OCI-LY1 (cell line): ENCODE measurements at regions not wholly inside any gene's neighbourhood (a gene's known extent, or its start where the extent isn't known, plus 50 kb on each side); places are given as distances from the start of the nearest gene placed in this dataset.
"Not testable (repeated sequence)": the region's sequence is repeated elsewhere in the genome, so short reads cannot be mapped to it uniquely, and the experiment has no call there.

Experiments
- H2AFZ ChIP-seq: fragments of 200-600 bp; sonication (generic), shearing (Covaris generic); 2 replicates; pipeline ENCODE4 v1.6.0; 2014; ENCODE audit warnings: antibody characterized with exemption, mild to moderate bottlenecking, low read length
- H3F3A ChIP-seq: fragments of 200-600 bp; sonication (generic), shearing (Covaris generic); 2 replicates; pipeline ENCODE4 v1.6.0; 2014; ENCODE audit warnings: mild to moderate bottlenecking, antibody characterized with exemption, low read length, moderate library complexity; ENCODE audit not compliant: insufficient read depth
- H3K27ac ChIP-seq: fragments of 200-600 bp; sonication (generic); 2 replicates; pipeline ENCODE4 v1.5.1; 2014; ENCODE audit warnings: low read length, mixed run types, mild to moderate bottlenecking, low read depth; ENCODE audit not compliant: poor library complexity, severe bottlenecking
- H3K27me3 ChIP-seq: fragments of 200-600 bp; sonication (generic); 2 replicates; pipeline ENCODE4 v1.6.0; 2014; ENCODE audit warnings: antibody characterized with exemption, mild to moderate bottlenecking, low read length, moderate library complexity; ENCODE audit not compliant: insufficient read depth
- H3K36me3 ChIP-seq: fragments of 200-600 bp; sonication (generic); 2 replicates; pipeline ENCODE4 v1.6.1; 2014; ENCODE audit warnings: mild to moderate bottlenecking, antibody characterized with exemption, low read length, moderate library complexity, mixed read lengths; ENCODE audit not compliant: insufficient read depth
- H3K4me1 ChIP-seq: fragments of 200-600 bp; sonication (generic); 2 replicates; pipeline ENCODE4 v1.5.1; 2014; ENCODE audit warnings: mild to moderate bottlenecking, low read length, moderate library complexity; ENCODE audit not compliant: insufficient read depth, severe bottlenecking
- H3K4me2 ChIP-seq: fragments of 200-600 bp; sonication (generic), shearing (Covaris generic); 2 replicates; pipeline ENCODE4 v1.6.1; 2014; ENCODE audit warnings: low read length
- H3K4me3 ChIP-seq: fragments of 200-600 bp; sonication (generic); 2 replicates; pipeline ENCODE4 v1.5.1; 2014; ENCODE audit warnings: low read length, low read depth, mild to moderate bottlenecking, mixed read lengths; ENCODE audit not compliant: poor library complexity, severe bottlenecking
- H3K79me2 ChIP-seq: fragments of 200-600 bp; shearing (Covaris generic); 2 replicates; pipeline ENCODE4 v1.6.1; 2016; ENCODE audit warnings: mixed run types, low read length, mixed read lengths; ENCODE audit not compliant: insufficient read depth
- H3K9ac ChIP-seq: fragments of 200-600 bp; sonication (generic), shearing (Covaris generic); 2 replicates; pipeline ENCODE4 v1.6.1; 2014; ENCODE audit warnings: mild to moderate bottlenecking, low read length, mixed read lengths
- H3K9me2 ChIP-seq: fragments of 200-600 bp; sonication (generic), shearing (Covaris generic); 2 replicates; pipeline ENCODE4 v1.6.1; 2014; ENCODE audit warnings: low read depth, mild to moderate bottlenecking, low read length, mixed read lengths
- H3K9me3 ChIP-seq: fragments of 200-600 bp; shearing (Covaris generic); 2 replicates; pipeline ENCODE4 v1.6.1; 2014; ENCODE audit warnings: low read length, mixed read lengths
- H4K20me1 ChIP-seq: fragments of 200-600 bp; sonication (generic), shearing (Covaris generic); 2 replicates; pipeline ENCODE4 v1.6.0; 2016; ENCODE audit warnings: mild to moderate bottlenecking, low read length; ENCODE audit not compliant: insufficient read depth
- EZH2 ChIP-seq: fragments of 200-600 bp; sonication (generic), shearing (Covaris generic); IDR thresholded peaks from 2 replicates; pipeline ENCODE4 v1.8.0; 2017; ENCODE audit warnings: borderline replicate concordance, mixed run types, mild to moderate bottlenecking, antibody characterized with exemption, low read length, moderate library complexity, mixed read lengths
- TF ChIP-seq, protein P1 (sequence below): fragments of 200-600 bp; sonication (generic), shearing (Covaris generic); IDR thresholded peaks from 2 replicates; pipeline ENCODE4 v1.5.1; 2017; ENCODE audit warnings: mild to moderate bottlenecking, antibody characterized with exemption, low read length, moderate library complexity, mixed read lengths

DNA sequence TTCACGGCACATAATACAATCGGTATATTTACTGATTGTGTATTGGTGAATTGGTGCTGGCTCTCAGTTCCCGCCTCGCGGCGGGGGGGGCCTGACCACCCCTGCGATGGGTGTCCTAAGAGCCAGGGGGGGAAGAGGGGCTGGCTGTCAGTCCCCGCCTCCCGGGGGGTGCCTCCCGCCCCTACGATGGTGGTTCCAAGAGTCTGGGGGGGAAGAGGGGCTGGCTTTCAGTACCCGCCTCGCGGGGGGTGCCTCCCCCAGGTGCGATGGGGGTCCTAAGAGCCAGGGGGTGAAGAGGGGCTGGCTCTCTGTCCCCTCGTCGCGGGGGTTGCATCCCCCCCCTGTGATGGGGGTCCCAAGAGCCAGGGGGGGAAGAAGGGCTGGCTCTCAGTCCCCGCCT lies 2321.8 kb upstream of the PCDH20 start:
- no peak overlapping the region for H2AFZ ChIP-seq
- H3K4me1 ChIP-seq: no peaks in the 10 kb centered on the region
- no peak overlapping the region for H3K4me2 ChIP-seq
- H3K27ac ChIP-seq: no peak overlapping the region
- H3K9ac ChIP-seq: no peak overlapping the region
- H3F3A ChIP-seq: no peaks in the 10 kb centered on the region
- H3K9me3 ChIP-seq: no peaks in the 10 kb centered on the region
- H3K27me3 ChIP-seq: no peaks in the 10 kb centered on the region
- no peak overlapping the region for H3K4me3 ChIP-seq
- TF ChIP-seq EZH2: no peak
- no peaks in the 10 kb centered on the region for H3K9me2 ChIP-seq
- no peaks in the 10 kb centered on the region for H4K20me1 ChIP-seq
- no peaks in the 10 kb centered on the region for H3K79me2 ChIP-seq
- H3K36me3 ChIP-seq: no peaks in the 10 kb centered on the region

DNA sequence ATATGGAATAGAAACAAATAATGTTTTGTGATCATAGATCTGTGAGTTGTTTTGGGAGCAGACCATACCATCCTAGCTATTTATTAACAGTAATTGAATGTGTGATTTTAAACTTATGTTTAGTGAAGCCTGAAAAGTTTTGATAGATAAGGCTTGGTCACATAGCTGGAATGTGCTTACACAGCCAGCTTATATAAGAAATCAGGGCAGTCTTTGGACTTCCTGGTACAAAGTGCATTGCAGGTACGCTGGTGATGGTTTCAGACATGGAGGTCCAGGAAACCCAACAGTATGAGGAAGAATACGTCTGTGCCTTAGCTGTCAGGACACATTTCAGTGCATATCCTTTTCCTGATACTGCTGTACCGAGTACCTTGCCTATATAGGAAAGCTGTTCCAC lies 2316.2 kb upstream of the PCDH20 start:
- Histone ChIP-seq H4K20me1 (no peaks in the 10 kb centered on the region), H2AFZ (no peak overlapping the region), H3K9me2 (no peaks in the 10 kb centered on the region), H3K9me3 (no peaks in the 10 kb centered on the region), H3K4me3 (no peak overlapping the region), H3K27ac (no peak overlapping the region), H3K9ac (no peak overlapping the region), H3F3A (no peaks in the 10 kb centered on the region), H3K4me1 (no peaks in the 10 kb centered on the region), H3K4me2 (no peak overlapping the region), H3K27me3 (no peaks in the 10 kb centered on the region), H3K36me3 (no peaks in the 10 kb centered on the region), H3K79me2 (no peaks in the 10 kb centered on the region)
- TF ChIP-seq, protein P1, sequence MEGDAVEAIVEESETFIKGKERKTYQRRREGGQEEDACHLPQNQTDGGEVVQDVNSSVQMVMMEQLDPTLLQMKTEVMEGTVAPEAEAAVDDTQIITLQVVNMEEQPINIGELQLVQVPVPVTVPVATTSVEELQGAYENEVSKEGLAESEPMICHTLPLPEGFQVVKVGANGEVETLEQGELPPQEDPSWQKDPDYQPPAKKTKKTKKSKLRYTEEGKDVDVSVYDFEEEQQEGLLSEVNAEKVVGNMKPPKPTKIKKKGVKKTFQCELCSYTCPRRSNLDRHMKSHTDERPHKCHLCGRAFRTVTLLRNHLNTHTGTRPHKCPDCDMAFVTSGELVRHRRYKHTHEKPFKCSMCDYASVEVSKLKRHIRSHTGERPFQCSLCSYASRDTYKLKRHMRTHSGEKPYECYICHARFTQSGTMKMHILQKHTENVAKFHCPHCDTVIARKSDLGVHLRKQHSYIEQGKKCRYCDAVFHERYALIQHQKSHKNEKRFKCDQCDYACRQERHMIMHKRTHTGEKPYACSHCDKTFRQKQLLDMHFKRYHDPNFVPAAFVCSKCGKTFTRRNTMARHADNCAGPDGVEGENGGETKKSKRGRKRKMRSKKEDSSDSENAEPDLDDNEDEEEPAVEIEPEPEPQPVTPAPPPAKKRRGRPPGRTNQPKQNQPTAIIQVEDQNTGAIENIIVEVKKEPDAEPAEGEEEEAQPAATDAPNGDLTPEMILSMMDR: no peak
- no peak for TF ChIP-seq EZH2

DNA sequence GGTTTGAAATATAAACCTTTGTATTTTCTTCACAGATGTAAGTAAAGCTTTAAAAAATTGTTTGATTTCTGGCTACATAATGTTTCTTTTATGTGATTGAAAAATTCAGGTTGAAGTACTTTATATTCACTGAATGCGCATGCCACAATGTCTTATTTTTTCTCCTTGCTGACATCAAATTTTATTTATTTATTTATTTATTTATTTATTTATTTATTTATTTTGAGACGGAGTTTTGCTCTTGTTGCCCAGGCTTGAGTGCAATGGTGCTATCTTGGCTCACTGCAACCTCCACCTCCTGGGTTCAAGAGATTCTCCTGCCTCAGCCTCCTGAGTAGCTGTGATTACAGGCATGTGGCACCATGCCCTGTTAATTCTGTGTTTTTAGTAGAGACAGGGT lies 2296.5 kb upstream of the PCDH20 start:
- not testable (repeated sequence) for H3K27me3 ChIP-seq, H2AFZ ChIP-seq, H3K36me3 ChIP-seq, H3K79me2 ChIP-seq, H3F3A ChIP-seq, H3K4me2 ChIP-seq, H3K9me3 ChIP-seq, H3K4me3 ChIP-seq, H4K20me1 ChIP-seq, H3K9ac ChIP-seq, H3K4me1 ChIP-seq, H3K27ac ChIP-seq, H3K9me2 ChIP-seq

DNA sequence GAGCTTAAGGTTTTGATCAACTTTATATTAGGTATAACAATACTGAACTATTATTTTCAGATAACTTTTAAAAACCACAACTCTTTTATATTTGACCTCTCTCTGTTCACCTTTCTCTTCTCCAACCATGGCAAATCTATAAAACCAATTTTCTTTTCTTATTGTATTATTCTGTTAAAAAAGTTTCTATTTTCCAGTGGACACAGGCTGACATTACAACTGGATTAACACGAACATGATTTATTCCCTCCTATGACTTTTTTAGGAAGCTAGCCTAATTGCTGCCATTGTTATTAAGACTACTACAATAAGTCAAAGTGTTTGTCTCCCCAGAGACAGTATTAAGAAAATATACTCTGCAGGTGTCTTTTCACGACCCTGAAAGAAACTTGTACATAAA lies 2291.1 kb upstream of the PCDH20 start:
- Histone ChIP-seq H3K9me2 (no peaks in the 10 kb centered on the region), H3F3A (no peaks in the 10 kb centered on the region), H3K79me2 (no peaks in the 10 kb centered on the region), H3K27ac (no peak overlapping the region), H3K4me1 (peaks cover 11% of the 10 kb centered on the region), H2AFZ (no peak overlapping the region), H3K9me3 (no peaks in the 10 kb centered on the region), H3K27me3 (no peaks in the 10 kb centered on the region), H3K4me2 (no peak overlapping the region), H3K9ac (no peak overlapping the region), H3K4me3 (no peak overlapping the region), H4K20me1 (no peaks in the 10 kb centered on the region), H3K36me3 (no peaks in the 10 kb centered on the region)
- no peak for TF ChIP-seq EZH2
- TF ChIP-seq, protein P1: no peak
